ENCODE measurements at regions not wholly inside any gene's neighbourhood (a gene's known extent, or its start where the extent isn't known, plus 50 kb on each side); places are given as distances from the start of the nearest gene placed in this dataset.

- TF ChIP-seq CTCF (IDR thresholded peaks at IDR 0.05) (no peak), ZFX (IDR thresholded peaks at IDR 0.05; ENCODE audit: borderline replicate concordance) (no peak)
Measured at GRCh38 chr3:144989807-144990206, 1018.2 kb downstream of the DIPK2A start.

Data from 22Rv1 (cell line).